COLO668 (cell line): ENCODE measurements at regions not wholly inside any gene's neighbourhood (a gene's known extent, or its start where the extent isn't known, plus 50 kb on each side); places are given as distances from the start of the nearest gene placed in this dataset.

Experiments used
- DNase-seq: peaks from one replicate; lab custom pipeline; 2025; ENCODE audit not compliant: unreplicated experiment; lab: John Stamatoyannopoulos, UW

GRCh38 chr17:14833201-14833785 lies 431.8 kb downstream of the PMP22 start:
- no peak for DNase-seq

GRCh38 chr17:14831491-14831890 lies 433.6 kb downstream of the PMP22 start:
- DNase-seq = no peak

GRCh38 chr17:14827396-14827919 lies 437.7 kb downstream of the PMP22 start:
- DNase-seq = no peak

GRCh38 chr17:14826358-14826757 lies 438.8 kb downstream of the PMP22 start:
- no peak for DNase-seq

- DNase-seq = no peak
Observed at GRCh38 chr17:14818469-14818868, 446.7 kb downstream of the PMP22 start.

GRCh38 chr17:14815079-14815478 lies 450.0 kb downstream of the PMP22 start:
- DNase-seq = no peak

GRCh38 chr17:14813649-14814370 lies 451.3 kb downstream of the PMP22 start:
- no peak for DNase-seq

- no peak for DNase-seq
Observed at GRCh38 chr17:14808425-14808824, 456.7 kb downstream of the PMP22 start.

- DNase-seq = no peak
Observed at GRCh38 chr17:14805348-14805747, 459.8 kb downstream of the PMP22 start.

- no peak for DNase-seq
Observed at GRCh38 chr17:14803826-14804225, 461.3 kb downstream of the PMP22 start.

GRCh38 chr17:14797801-14798200 lies 467.3 kb downstream of the PMP22 start:
- DNase-seq = no peak

GRCh38 chr17:14797021-14797420 lies 468.1 kb downstream of the PMP22 start:
- no peak for DNase-seq

- no peak for DNase-seq
Observed at GRCh38 chr17:14794961-14795360, 470.2 kb downstream of the PMP22 start.

GRCh38 chr17:14793237-14793636 lies 471.9 kb downstream of the PMP22 start:
- DNase-seq = no peak

- DNase-seq = no peak
Observed at GRCh38 chr17:14792746-14793145, 472.4 kb downstream of the PMP22 start.

- no peak for DNase-seq
Observed at GRCh38 chr17:14791221-14791620, 473.9 kb downstream of the PMP22 start.

GRCh38 chr17:14790521-14790920 lies 474.6 kb downstream of the PMP22 start:
- no peak for DNase-seq

GRCh38 chr17:14784997-14785696 lies 480.0 kb downstream of the PMP22 start:
- no peak for DNase-seq

- DNase-seq = no peak
Observed at GRCh38 chr17:14781123-14781522, 480.2 kb downstream of the HS3ST3B1 start.

GRCh38 chr17:14780097-14780651 lies 479.3 kb downstream of the HS3ST3B1 start:
- no peak for DNase-seq

GRCh38 chr17:14779241-14779640 lies 478.4 kb downstream of the HS3ST3B1 start:
- DNase-seq = no peak

- DNase-seq = no peak
Observed at GRCh38 chr17:14777291-14777690, 476.4 kb downstream of the HS3ST3B1 start.
